ENCODE measurements at regions not wholly inside any gene's neighbourhood (a gene's known extent, or its start where the extent isn't known, plus 50 kb on each side); places are given as distances from the start of the nearest gene placed in this dataset.

- H3K4me1 ChIP-seq (ENCODE audit: control insufficient read depth in 5 of 5, insufficient read depth in 5 of 5, low read length in 5 of 5), result no peaks in the 10 kb centered on the region
- no peaks in the 10 kb centered on the region for H3K9me3 ChIP-seq (ENCODE audit: control insufficient read depth in 4 of 4, insufficient read depth in 3 of 4, low read length in 3 of 4)
- no peaks in the 10 kb centered on the region for H3K27me3 ChIP-seq (ENCODE audit: control insufficient read depth in 3 of 3, insufficient read depth in 3 of 3, low read length in 2 of 3)
- TF ChIP-seq CTCF (IDR thresholded peaks at IDR 0.05; ENCODE audit: control extremely low read depth, extremely low read depth), result no peak
- H3K4me3 ChIP-seq, result no peak overlapping the region
- no peaks in the 10 kb centered on the region for H3K36me3 ChIP-seq (ENCODE audit: control insufficient read depth in 4 of 4, insufficient read depth in 4 of 4, low read length in 4 of 4)
- H3K9ac ChIP-seq (ENCODE audit: insufficient read depth in 1 of 2, low read length in 2 of 2), result no peak overlapping the region
- ATAC-seq (ENCODE audit: insufficient read depth, low FRiP score), result no peak
- no peak overlapping the region for H3K27ac ChIP-seq (ENCODE audit: low read depth in 1 of 2, low read length in 1 of 2)
- DNase-seq, result no peak
- WGBS, 2 donors, result 91 to 94% methylated on average over 9 of the region's 9 CpGs
These were observed 108.6 kb upstream of the SMAD3 start for GRCh38 chr15:66956672-66957430.

GRCh38 chr15:66957431-66957720, 108.0 kb upstream of the SMAD3 start:
- no peak for ATAC-seq (ENCODE audit: insufficient read depth, low FRiP score)
- Histone ChIP-seq H3K4me1 (ENCODE audit: control insufficient read depth in 5 of 5, insufficient read depth in 5 of 5, low read length in 5 of 5) (no peaks in the 10 kb centered on the region), H3K36me3 (ENCODE audit: control insufficient read depth in 4 of 4, insufficient read depth in 4 of 4, low read length in 4 of 4) (no peaks in the 10 kb centered on the region), H3K4me3 (no peak overlapping the region), H3K9ac (ENCODE audit: insufficient read depth in 1 of 2, low read length in 2 of 2) (no peak overlapping the region), H3K27me3 (ENCODE audit: control insufficient read depth in 3 of 3, insufficient read depth in 3 of 3, low read length in 2 of 3) (no peaks in the 10 kb centered on the region), H3K27ac (ENCODE audit: low read depth in 1 of 2, low read length in 1 of 2) (no peak overlapping the region), H3K9me3 (ENCODE audit: control insufficient read depth in 4 of 4, insufficient read depth in 3 of 4, low read length in 3 of 4) (no peaks in the 10 kb centered on the region)
- TF ChIP-seq CTCF (IDR thresholded peaks at IDR 0.05; ENCODE audit: control extremely low read depth, extremely low read depth), result no peak
- no peak for DNase-seq
- 29 to 69% methylated on average over 1 of the region's 1 CpG for WGBS, 2 donors

- TF ChIP-seq CTCF (IDR thresholded peaks at IDR 0.05; ENCODE audit: control extremely low read depth, extremely low read depth), result no peak
- Histone ChIP-seq H3K4me3 (no peak overlapping the region), H3K36me3 (ENCODE audit: control insufficient read depth in 4 of 4, insufficient read depth in 4 of 4, low read length in 4 of 4) (no peaks in the 10 kb centered on the region), H3K27me3 (ENCODE audit: control insufficient read depth in 3 of 3, insufficient read depth in 3 of 3, low read length in 2 of 3) (no peaks in the 10 kb centered on the region), H3K27ac (ENCODE audit: low read depth in 1 of 2, low read length in 1 of 2) (no peak overlapping the region), H3K9ac (ENCODE audit: insufficient read depth in 1 of 2, low read length in 2 of 2) (no peak overlapping the region), H3K9me3 (ENCODE audit: control insufficient read depth in 4 of 4, insufficient read depth in 3 of 4, low read length in 3 of 4) (no peaks in the 10 kb centered on the region), H3K4me1 (ENCODE audit: control insufficient read depth in 5 of 5, insufficient read depth in 5 of 5, low read length in 5 of 5) (no peaks in the 10 kb centered on the region)
- DNase-seq (no peak), ATAC-seq (ENCODE audit: insufficient read depth, low FRiP score) (no peak)
- WGBS, 2 donors, result 87 to 93% methylated on average over 10 of the region's 10 CpGs
These were observed 106.3 kb upstream of the SMAD3 start for GRCh38 chr15:66959066-66959465.

- no peak for DNase-seq
- Histone ChIP-seq H3K9ac (ENCODE audit: insufficient read depth in 1 of 2, low read length in 2 of 2) (no peak overlapping the region), H3K4me3 (no peak overlapping the region), H3K9me3 (ENCODE audit: control insufficient read depth in 4 of 4, insufficient read depth in 3 of 4, low read length in 3 of 4) (no peaks in the 10 kb centered on the region), H3K4me1 (ENCODE audit: control insufficient read depth in 5 of 5, insufficient read depth in 5 of 5, low read length in 5 of 5) (no peaks in the 10 kb centered on the region), H3K36me3 (ENCODE audit: control insufficient read depth in 4 of 4, insufficient read depth in 4 of 4, low read length in 4 of 4) (no peaks in the 10 kb centered on the region), H3K27ac (ENCODE audit: low read depth in 1 of 2, low read length in 1 of 2) (no peak overlapping the region), H3K27me3 (ENCODE audit: control insufficient read depth in 3 of 3, insufficient read depth in 3 of 3, low read length in 2 of 3) (no peaks in the 10 kb centered on the region)
- ATAC-seq (ENCODE audit: insufficient read depth, low FRiP score), result no peak
- 69 to 79% methylated on average over 3 of the region's 3 CpGs for WGBS, 2 donors
- no peak for TF ChIP-seq CTCF (IDR thresholded peaks at IDR 0.05; ENCODE audit: control extremely low read depth, extremely low read depth)
These were observed 105.5 kb upstream of the SMAD3 start for GRCh38 chr15:66959875-66960274.
